ENCODE measurements at regions not wholly inside any gene's neighbourhood (a gene's known extent, or its start where the extent isn't known, plus 50 kb on each side); places are given as distances from the start of the nearest gene placed in this dataset.

- TF ChIP-seq KDM1A (IDR thresholded peaks at IDR 0.05; ENCODE audit: borderline replicate concordance, low read length) (no peak), BCL11A (IDR thresholded peaks at IDR 0.05; ENCODE audit: low read depth in 2 of 2, low read length in 2 of 2) (no peak), MAFK (IDR thresholded peaks at IDR 0.05; ENCODE audit: low read depth, low read length) (no peak), CBX8 (IDR thresholded peaks at IDR 0.05; ENCODE audit: borderline replicate concordance, low read depth, low read length) (no peak), TAF7 (optimal IDR thresholded peaks at IDR 0.05; ENCODE audit: borderline replicate concordance, low read depth, low read length) (no peak), HDAC6 (IDR thresholded peaks at IDR 0.05; ENCODE audit: low read depth, low read length) (no peak), NANOG (IDR thresholded peaks at IDR 0.05; ENCODE audit: insufficient read depth, low read depth, low read length, poor library complexity, severe bottlenecking) (no peak), HDAC2 (IDR thresholded peaks at IDR 0.05; ENCODE audit: borderline replicate concordance in 1 of 2, low read depth in 2 of 2, low read length in 2 of 2) (no peak), EZH2 (IDR thresholded peaks at IDR 0.05; ENCODE audit: low read depth, low read length, severe bottlenecking) (no peak), RNF2 (IDR thresholded peaks at IDR 0.05; ENCODE audit: borderline replicate concordance, low read depth, low read length, missing control alignments, poor library complexity, severe bottlenecking) (no peak)
These were observed 390.9 kb downstream of the TBC1D4 start (continued) for GRCh38 chr13:75090872-75091615.
